VCaP (cell line): ENCODE measurements at regions not wholly inside any gene's neighbourhood (a gene's known extent, or its start where the extent isn't known, plus 50 kb on each side); places are given as distances from the start of the nearest gene placed in this dataset.

ENCODE experiments used
- H3K27ac ChIP-seq: fragments of 450-650 bp; 2 replicates; pipeline ENCODE4 v1.5.1; 2017
- CTCF ChIP-seq: fragments of 450-650 bp; conservative IDR thresholded peaks from 2 replicates; pipeline ENCODE4 v1.5.1; 2017; ENCODE audit warnings: mild to moderate bottlenecking, moderate library complexity

- TF ChIP-seq CTCF = no peak
- H3K27ac ChIP-seq = no peak overlapping the region
Observed at GRCh38 chr2:138321458-138321857, 180.1 kb upstream of the SPOPL start.

GRCh38 chr2:138323382-138324067 lies 178.0 kb upstream of the SPOPL start:
- no peak for TF ChIP-seq CTCF
- no peak overlapping the region for H3K27ac ChIP-seq

- TF ChIP-seq CTCF = no peak; the same call in 1 of the 2 replicates
- H3K27ac ChIP-seq = no peak overlapping the region
Observed at GRCh38 chr2:138324068-138324771, 177.3 kb upstream of the SPOPL start.

GRCh38 chr2:138327967-138328366 lies 173.6 kb upstream of the SPOPL start:
- no peak for TF ChIP-seq CTCF
- no peak overlapping the region for H3K27ac ChIP-seq

- no peak overlapping the region for H3K27ac ChIP-seq
- TF ChIP-seq CTCF = no peak
Observed at GRCh38 chr2:138329162-138329561, 172.4 kb upstream of the SPOPL start.

GRCh38 chr2:138329591-138329990 lies 172.0 kb upstream of the SPOPL start:
- H3K27ac ChIP-seq = no peak overlapping the region
- no peak for TF ChIP-seq CTCF

GRCh38 chr2:138333121-138333520 lies 168.4 kb upstream of the SPOPL start:
- no peak for TF ChIP-seq CTCF
- H3K27ac ChIP-seq = no peak overlapping the region
